BJ (cell line): ENCODE measurements at regions not wholly inside any gene's neighbourhood (a gene's known extent, or its start where the extent isn't known, plus 50 kb on each side); places are given as distances from the start of the nearest gene placed in this dataset.
A peak's percentile ranks its signal among the peaks of the same experiment; 100 is the strongest.
"Not testable (repeated sequence)": the region's sequence is repeated elsewhere in the genome, so short reads cannot be mapped to it uniquely, and the experiment has no call there.

Experiments
- CTCF ChIA-PET: fragments of 350-600 bp; formaldehyde crosslinking; extraction: SDS; loops from one replicate; lab custom pipeline; 2021; ENCODE audit warnings: antibody characterized with exemption, inconsistent platforms; lab: Yijun Ruan, JAX
- POLR2A ChIA-PET: fragments of 300-600 bp; sonication (Branson Sonifier 250); formaldehyde crosslinking; extraction: SDS; loops from one replicate; lab custom pipeline; 2021; ENCODE audit warnings: antibody characterized with exemption; lab: Charles Lee
- DNase-seq: peaks from one replicate; pipeline ENCODE4 v3.0.0-alpha.2; 2011; ENCODE audit warnings: low read depth
- H3K27me3 ChIP-seq: 2 replicates; pipeline ENCODE4 v1.6.0; 2011; ENCODE audit warnings: low read length; ENCODE audit not compliant: control insufficient read depth, insufficient read depth
- H3K36me3 ChIP-seq: 2 replicates; pipeline ENCODE4 v1.5.1; 2011; ENCODE audit warnings: low read length; ENCODE audit not compliant: control insufficient read depth, insufficient read depth
- H3K4me3 ChIP-seq: 2 replicates; pipeline ENCODE4 v1.5.1; 2011; ENCODE audit warnings: low read depth, mild to moderate bottlenecking, control low read depth, low read length
- TF ChIP-seq, protein P1 (sequence below): IDR thresholded peaks from 2 replicates; pipeline ENCODE4 v1.5.1; 2011; ENCODE audit warnings: low read depth, mild to moderate bottlenecking, control low read depth, inconsistent platforms, low read length, moderate library complexity; ENCODE audit not compliant: insufficient read depth

DNA sequence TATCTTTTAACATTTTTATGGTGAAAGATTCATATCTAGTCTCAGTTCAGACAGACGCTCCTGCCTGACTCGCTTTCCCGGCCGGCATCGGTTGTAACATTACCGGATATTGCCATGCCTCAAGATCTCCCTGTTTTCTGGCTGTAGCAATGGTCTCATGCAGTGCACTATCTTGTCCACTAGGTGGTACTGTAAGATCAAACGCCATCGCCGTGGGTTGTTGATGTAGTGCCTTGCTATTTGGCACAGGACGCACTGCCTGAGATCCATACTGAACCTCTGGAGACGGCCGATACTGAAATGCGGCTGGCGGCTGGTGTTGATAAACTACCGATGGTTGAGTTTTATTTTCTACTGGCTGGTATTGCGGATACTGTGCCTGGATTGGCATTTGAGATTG lies 75.9 kb upstream of the ZNF195 start:
- H3K4me3 ChIP-seq, H3K36me3 ChIP-seq, CTCF ChIA-PET, POLR2A ChIA-PET, H3K27me3 ChIP-seq: not testable (repeated sequence)
- DNase-seq = peak; percentile 0
- TF ChIP-seq, protein P1, sequence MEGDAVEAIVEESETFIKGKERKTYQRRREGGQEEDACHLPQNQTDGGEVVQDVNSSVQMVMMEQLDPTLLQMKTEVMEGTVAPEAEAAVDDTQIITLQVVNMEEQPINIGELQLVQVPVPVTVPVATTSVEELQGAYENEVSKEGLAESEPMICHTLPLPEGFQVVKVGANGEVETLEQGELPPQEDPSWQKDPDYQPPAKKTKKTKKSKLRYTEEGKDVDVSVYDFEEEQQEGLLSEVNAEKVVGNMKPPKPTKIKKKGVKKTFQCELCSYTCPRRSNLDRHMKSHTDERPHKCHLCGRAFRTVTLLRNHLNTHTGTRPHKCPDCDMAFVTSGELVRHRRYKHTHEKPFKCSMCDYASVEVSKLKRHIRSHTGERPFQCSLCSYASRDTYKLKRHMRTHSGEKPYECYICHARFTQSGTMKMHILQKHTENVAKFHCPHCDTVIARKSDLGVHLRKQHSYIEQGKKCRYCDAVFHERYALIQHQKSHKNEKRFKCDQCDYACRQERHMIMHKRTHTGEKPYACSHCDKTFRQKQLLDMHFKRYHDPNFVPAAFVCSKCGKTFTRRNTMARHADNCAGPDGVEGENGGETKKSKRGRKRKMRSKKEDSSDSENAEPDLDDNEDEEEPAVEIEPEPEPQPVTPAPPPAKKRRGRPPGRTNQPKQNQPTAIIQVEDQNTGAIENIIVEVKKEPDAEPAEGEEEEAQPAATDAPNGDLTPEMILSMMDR = peak; percentile 62

DNA sequence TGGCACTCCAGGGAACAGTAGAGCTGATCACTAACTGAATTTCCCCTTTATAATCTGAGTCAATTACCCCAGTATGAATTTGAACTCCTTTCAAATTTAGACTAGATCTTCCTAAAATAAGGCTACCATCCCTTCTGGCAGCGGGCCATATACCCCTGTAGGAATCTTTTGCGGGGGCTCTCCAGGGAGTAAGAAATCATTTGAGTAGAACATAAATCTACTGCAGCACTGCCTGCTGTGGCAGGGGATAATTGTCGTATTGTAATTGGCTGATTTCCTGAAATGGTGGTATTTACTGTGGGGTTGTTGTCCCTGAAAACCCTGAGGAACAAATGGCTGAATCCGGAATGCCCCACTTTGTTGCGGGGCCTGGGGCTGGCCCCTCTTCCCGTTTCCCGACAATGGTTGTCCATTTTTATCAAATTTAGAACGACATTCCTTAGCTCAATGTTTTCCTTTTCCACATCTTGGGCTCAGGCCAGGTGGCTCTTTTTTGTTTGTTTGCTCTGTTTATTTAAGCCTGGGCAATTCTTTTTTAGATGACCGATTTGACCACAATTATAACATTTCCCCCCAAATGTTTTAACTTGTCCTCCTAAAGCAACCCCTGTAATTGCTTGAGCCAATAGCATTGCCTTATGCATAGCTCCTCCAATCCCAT lies 74.8 kb upstream of the ZNF195 start:
- H3K27me3 ChIP-seq, POLR2A ChIA-PET, H3K36me3 ChIP-seq, DNase-seq, H3K4me3 ChIP-seq: not testable (repeated sequence)
- CTCF ChIA-PET = interaction anchor here (1.1 kb wide), 1 partner anchor 156 kb away, joined by 3 read pairs; no protein-coding TSS in a partner anchor

DNA sequence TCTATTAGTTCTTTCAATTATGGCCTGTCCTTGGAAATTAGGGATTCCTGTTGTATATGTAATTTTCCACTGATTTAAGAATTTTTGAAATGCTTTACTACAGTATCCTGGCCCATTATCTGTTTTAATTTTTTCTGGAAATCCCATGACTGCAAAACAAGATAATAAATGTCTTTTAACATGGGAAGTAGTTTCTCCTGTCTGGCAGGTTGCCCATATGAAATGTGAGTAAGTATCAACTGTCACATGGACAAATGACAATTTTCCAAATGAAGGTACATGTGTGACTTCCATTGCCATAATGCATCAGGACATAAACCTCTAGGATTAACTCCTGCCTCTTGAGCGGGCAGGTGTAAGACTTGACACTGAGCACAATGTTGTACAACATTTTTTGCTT lies 71.9 kb upstream of the ZNF195 start:
- H3K27me3 ChIP-seq, H3K4me3 ChIP-seq, POLR2A ChIA-PET, CTCF ChIA-PET, H3K36me3 ChIP-seq, DNase-seq: not testable (repeated sequence)

DNA sequence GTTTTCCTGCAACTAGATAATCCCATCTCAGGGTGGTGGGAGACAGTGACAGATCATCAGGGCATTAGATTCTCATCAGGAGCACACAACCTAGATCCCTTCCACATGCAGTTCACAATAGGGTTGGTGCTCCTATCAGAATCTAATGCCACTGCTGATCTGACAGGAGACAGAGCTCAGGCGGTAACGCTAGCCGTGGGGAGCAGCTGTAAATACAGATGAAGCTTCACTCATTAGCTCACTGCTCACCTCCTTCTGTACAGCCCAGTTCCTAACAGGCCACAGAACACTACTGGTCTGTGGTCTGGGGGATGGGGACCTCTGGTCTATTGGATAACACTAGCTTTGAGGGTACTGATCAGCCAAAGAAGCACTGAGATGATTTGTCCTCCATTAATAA lies 66.6 kb upstream of the ZNF195 start:
- H3K27me3 ChIP-seq, H3K36me3 ChIP-seq, POLR2A ChIA-PET, DNase-seq, H3K4me3 ChIP-seq: not testable (repeated sequence)
- CTCF ChIA-PET = interaction anchor here (0.6 kb wide), 1 partner anchor 377 kb away, joined by 3 read pairs; no protein-coding TSS in a partner anchor

DNA sequence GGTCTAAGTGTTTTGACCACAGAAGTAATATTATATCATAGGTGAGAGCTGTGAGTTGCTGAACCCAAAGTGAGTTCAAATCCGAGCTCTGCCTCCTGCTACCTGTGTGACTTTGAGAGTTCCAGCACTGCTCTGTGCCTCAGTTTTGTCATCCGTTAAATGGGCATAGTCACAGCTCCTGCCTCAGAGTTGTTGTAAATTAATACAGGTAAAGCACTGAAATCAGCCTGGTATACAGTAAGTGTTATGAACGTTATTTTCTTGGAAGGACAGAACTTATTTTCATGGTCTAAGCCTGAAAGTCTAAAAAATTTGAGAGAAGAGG lies 65.4 kb upstream of the ZNF195 start:
- H3K36me3 ChIP-seq, CTCF ChIA-PET, H3K27me3 ChIP-seq, DNase-seq, POLR2A ChIA-PET, H3K4me3 ChIP-seq: not testable (repeated sequence)

DNA sequence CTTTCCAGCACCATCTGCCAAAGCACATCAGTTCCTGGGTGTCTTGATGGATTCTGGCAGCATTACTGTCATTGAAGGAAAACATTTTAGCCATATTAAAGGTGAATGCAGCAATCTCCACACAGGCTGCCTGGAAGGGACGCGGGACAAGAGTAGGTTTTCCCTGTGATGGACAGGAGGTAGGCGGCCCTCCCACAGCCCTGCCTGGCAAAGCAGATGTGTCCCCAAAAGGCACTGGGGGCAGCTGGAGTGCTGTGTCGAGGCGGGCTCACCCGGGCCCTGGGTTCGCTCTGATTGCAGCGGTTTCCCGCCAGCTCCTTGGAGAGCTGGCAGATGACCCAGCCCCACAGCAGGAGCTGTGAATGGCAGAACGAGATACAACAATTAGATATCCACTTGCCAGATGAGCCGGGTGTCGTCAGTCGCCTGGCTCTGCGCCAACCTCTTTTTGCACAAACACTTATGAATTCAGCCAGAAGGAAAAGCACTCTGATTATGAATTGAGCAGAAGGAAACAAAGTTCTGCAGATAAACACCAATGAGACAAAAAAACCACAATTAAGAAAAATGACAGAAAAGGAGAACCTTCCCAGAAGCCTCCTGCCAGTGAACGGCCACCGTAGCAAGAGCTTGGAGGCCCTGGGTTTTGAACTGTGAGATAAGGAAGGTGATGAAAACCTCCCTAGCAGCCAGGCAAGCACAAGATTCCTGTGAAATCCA lies 64.9 kb upstream of the ZNF195 start:
- POLR2A ChIA-PET, H3K4me3 ChIP-seq, H3K36me3 ChIP-seq, CTCF ChIA-PET, DNase-seq, H3K27me3 ChIP-seq: not testable (repeated sequence)

DNA sequence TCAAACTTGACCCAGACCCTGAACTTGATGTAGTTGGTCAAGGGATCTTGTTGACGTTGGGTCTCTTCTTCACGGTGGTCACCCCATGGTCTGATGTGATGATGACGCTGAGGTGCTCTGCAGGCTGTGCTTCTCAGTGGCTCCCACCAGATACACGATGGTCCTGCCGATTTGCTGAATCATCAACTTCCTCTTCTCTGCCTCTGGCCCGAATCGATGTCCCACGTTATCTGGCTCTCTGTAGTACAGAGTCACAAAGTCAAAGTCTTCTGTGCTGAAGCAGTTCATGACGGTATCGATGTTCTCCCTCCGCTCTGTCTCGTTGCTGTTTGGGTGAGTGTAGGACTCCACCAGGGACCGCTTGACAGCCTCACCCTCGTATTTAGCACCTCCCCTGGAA lies 58.5 kb upstream of the ZNF195 start:
- CTCF ChIA-PET = not testable (repeated sequence)

DNA sequence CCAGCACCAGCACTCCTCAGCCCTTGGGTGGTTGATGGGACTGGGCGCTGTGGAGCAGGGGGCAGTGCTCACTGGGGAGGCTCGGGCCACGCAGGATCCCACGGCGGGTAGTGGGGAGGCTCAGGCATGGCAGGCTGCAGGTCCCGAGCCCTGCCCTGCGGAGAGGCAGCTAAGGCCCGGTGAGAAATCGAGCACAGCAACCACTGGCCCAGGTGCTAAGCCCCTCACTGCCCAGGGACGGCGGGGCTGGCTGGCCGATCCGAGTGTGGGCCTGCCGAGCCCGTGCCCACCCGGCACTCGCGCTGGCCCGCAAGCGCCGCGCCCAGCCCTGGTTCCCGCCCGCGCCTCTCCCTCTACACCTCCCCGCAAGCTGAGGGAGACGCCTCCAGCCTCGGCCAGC lies 56.0 kb upstream of the ZNF195 start:
- TF ChIP-seq, protein P1 = no peak
- ChIA-PET CTCF (no interaction called here), POLR2A (no interaction called here)
- DNase-seq = no peak
- Histone ChIP-seq H3K4me3 (no peak overlapping the region), H3K36me3 (no peaks in the 10 kb centered on the region), H3K27me3 (no peaks in the 10 kb centered on the region; the same call in 1 of the 2 replicates)

More for the DNA sequence above, 58.5 kb upstream of the ZNF195 start:
- H3K36me3 ChIP-seq, POLR2A ChIA-PET, H3K27me3 ChIP-seq, DNase-seq, H3K4me3 ChIP-seq: not testable (repeated sequence)

DNA sequence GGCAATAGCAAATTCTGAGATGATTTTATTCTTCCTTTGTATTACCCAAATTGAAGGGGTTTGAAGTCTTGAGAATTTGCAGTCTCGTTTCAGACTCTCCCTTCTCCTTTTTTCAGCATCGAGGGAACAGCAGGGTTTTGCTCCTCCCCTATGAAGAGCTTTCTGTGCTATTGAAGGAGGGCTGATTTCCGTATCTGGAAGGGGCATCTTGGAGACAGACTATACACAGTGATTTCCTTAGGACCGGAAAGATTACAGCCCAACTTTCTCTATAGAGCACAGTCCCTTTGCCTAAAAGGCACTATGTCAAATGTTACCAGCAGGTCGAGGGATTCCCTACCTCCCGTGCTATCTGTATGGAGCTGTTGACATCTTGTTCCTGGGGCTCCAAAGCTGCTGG lies 50.2 kb upstream of the ZNF195 start:
- DNase-seq, CTCF ChIA-PET, H3K4me3 ChIP-seq, H3K27me3 ChIP-seq, POLR2A ChIA-PET, H3K36me3 ChIP-seq: not testable (repeated sequence)
